K562 (cell line): ENCODE measurements at regions not wholly inside any gene's neighbourhood (a gene's known extent, or its start where the extent isn't known, plus 50 kb on each side); places are given as distances from the start of the nearest gene placed in this dataset.

Experiments used
- CEBPZ ChIP-seq: fragments of 150-350 bp; IDR thresholded peaks from 2 replicates; pipeline ENCODE4 v1.6.1; 2014; ENCODE audit warnings: low read depth, mild to moderate bottlenecking, low read length, borderline replicate concordance
- CTCF ChIP-seq, 3 experiments: IDR thresholded peaks in 2 of 3; conservative IDR thresholded peaks in 1 of 3; 2 replicates each; pipeline ENCODE4 v1.5.1; 2011 to 2012; ENCODE audit warnings: low read length in 3 of 3, mild to moderate bottlenecking in 3 of 3, control low read depth in 2 of 3, improper control_type of control experiment in 1 of 3, inconsistent platforms in 1 of 3, low read depth in 1 of 3, mixed read lengths in 1 of 3, moderate library complexity in 1 of 3; ENCODE audit not compliant: insufficient read depth in 2 of 3
- EGR1 ChIP-seq: fragments of 450-650 bp; conservative IDR thresholded peaks from 2 replicates; pipeline ENCODE4 v1.6.1; 2017; ENCODE audit warnings: mild to moderate bottlenecking
- HDAC3 ChIP-seq: fragments of 450-650 bp; IDR thresholded peaks from 2 replicates; pipeline ENCODE4 v1.6.1; 2018; ENCODE audit warnings: borderline replicate concordance, mild to moderate bottlenecking, moderate library complexity; ENCODE audit not compliant: partially characterized antibody
- HES1 ChIP-seq: fragments of 450-650 bp; IDR thresholded peaks from 2 replicates; pipeline ENCODE4 v1.6.1; 2016; ENCODE audit warnings: low read depth, mild to moderate bottlenecking, moderate library complexity
- ILF3 ChIP-seq: fragments of 450-650 bp; IDR thresholded peaks from 2 replicates; pipeline ENCODE4 v1.6.1; 2018; ENCODE audit warnings: antibody characterized with exemption, mild to moderate bottlenecking, moderate library complexity, borderline replicate concordance
- KDM2B ChIP-seq: fragments of 250-450 bp; sonication (Bioruptor Pico); IDR thresholded peaks from 2 replicates; pipeline ENCODE4 v1.8.0; 2021; ENCODE audit warnings: mild to moderate bottlenecking, moderate library complexity
- RBM15 ChIP-seq: fragments of 200-400 bp; formaldehyde crosslinking; IDR thresholded peaks from 2 replicates; pipeline ENCODE4 v1.6.1; 2018; ENCODE audit warnings: mild to moderate bottlenecking, low read length, moderate library complexity; ENCODE audit not compliant: insufficient read depth
- RFX1 ChIP-seq: fragments of 450-650 bp; IDR thresholded peaks from 2 replicates; pipeline ENCODE4 v1.6.1; 2016; ENCODE audit warnings: mild to moderate bottlenecking, moderate library complexity
- U2AF2 ChIP-seq: fragments of 200-400 bp; formaldehyde crosslinking; optimal IDR thresholded peaks from 2 replicates; pipeline ENCODE3; 2017; ENCODE audit warnings: low read depth, mild to moderate bottlenecking, low read length
- ZBTB17 ChIP-seq: fragments of 450-650 bp; formaldehyde crosslinking; IDR thresholded peaks from 2 replicates; pipeline ENCODE4 v1.4.0; 2020; ENCODE audit warnings: mild to moderate bottlenecking
- ZC3H4 ChIP-seq: sonication (generic); formaldehyde crosslinking; IDR thresholded peaks from 2 replicates; pipeline ENCODE4 v1.9.0; 2021; ENCODE audit warnings: missing genetic modification reagents, borderline replicate concordance
- ZKSCAN3 ChIP-seq: fragments of 250-450 bp; sonication (Bioruptor Pico); IDR thresholded peaks from 2 replicates; pipeline ENCODE4 v1.4.0; 2020
- ZNF133 ChIP-seq: fragments of 250-450 bp; sonication (Bioruptor Pico); IDR thresholded peaks from 2 replicates; pipeline ENCODE4 v1.4.0; 2020; ENCODE audit warnings: mild to moderate bottlenecking
- ZNF384 ChIP-seq: IDR thresholded peaks from 2 replicates; pipeline ENCODE4 v1.6.1; 2012; ENCODE audit warnings: low read depth, low read length, improper control_type of control experiment
- ZNF436 ChIP-seq: fragments of 250-450, 450-650 bp; sonication (Bioruptor Pico); formaldehyde crosslinking; IDR thresholded peaks from 2 replicates; pipeline ENCODE4 v1.7.0; 2020; ENCODE audit warnings: mild to moderate bottlenecking
- ZNF444 ChIP-seq: fragments of 250-450 bp; sonication (Bioruptor Pico); IDR thresholded peaks from 2 replicates; pipeline ENCODE4 v1.4.0; 2020; ENCODE audit warnings: mild to moderate bottlenecking, moderate library complexity
- TF ChIP-seq, protein P1 (sequence below), 2 experiments: IDR thresholded peaks; 2 replicates each; pipeline ENCODE4 v1.6.1; 2011; ENCODE audit warnings: borderline replicate concordance in 1 of 2, control low read depth in 1 of 2, low read depth in 1 of 2, low read length in 1 of 2, mild to moderate bottlenecking in 1 of 2, mixed read lengths in 1 of 2, moderate library complexity in 1 of 2; ENCODE audit not compliant: insufficient read depth in 1 of 2, insufficient read length in 1 of 2, poor library complexity in 1 of 2, severe bottlenecking in 1 of 2; ENCODE audit errors: extremely low read depth in 1 of 2
- TF ChIP-seq, protein P2 (sequence below), 2 experiments: fragments of 450-650 bp; IDR thresholded peaks; 2 replicates each; pipeline ENCODE4 v1.6.1; 2016

- TF ChIP-seq, protein P1, sequence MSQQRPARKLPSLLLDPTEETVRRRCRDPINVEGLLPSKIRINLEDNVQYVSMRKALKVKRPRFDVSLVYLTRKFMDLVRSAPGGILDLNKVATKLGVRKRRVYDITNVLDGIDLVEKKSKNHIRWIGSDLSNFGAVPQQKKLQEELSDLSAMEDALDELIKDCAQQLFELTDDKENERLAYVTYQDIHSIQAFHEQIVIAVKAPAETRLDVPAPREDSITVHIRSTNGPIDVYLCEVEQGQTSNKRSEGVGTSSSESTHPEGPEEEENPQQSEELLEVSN (IDR thresholded peaks at IDR 0.05; ENCODE audit: borderline replicate concordance in 1 of 2, extremely low read depth in 1 of 2, insufficient read depth in 1 of 2, insufficient read length in 1 of 2, low read depth in 1 of 2, low read length in 1 of 2, poor library complexity in 1 of 2, severe bottlenecking in 1 of 2), result no peak
- TF ChIP-seq ZKSCAN3 (CRISPR knock-in tag) (no peak), EGR1 (no peak), HES1 (no peak), ILF3 (no peak), ZBTB17 (CRISPR knock-in tag) (no peak), ZC3H4 (CRISPR knock-in tag) (no peak), RFX1 (no peak), ZNF444 (CRISPR knock-in tag) (no peak), RBM15 (no peak), U2AF2 (no peak), CEBPZ (no peak), HDAC3 (no peak), ZNF436 (CRISPR knock-in tag) (no peak), ZNF133 (CRISPR knock-in tag) (no peak), CTCF (IDR thresholded peaks at IDR 0.05 in 2 of 3, conservative IDR thresholded peaks at IDR 0.05 in 1 of 3; ENCODE audit: insufficient read depth in 2 of 3, low read depth in 1 of 3, low read length in 3 of 3) (peak in 1 of 3 experiments; percentile 21; a peak in 2 of 6 replicates), ZNF384 (peak; percentile 65), KDM2B (CRISPR knock-in tag) (no peak)
- TF ChIP-seq, protein P2, sequence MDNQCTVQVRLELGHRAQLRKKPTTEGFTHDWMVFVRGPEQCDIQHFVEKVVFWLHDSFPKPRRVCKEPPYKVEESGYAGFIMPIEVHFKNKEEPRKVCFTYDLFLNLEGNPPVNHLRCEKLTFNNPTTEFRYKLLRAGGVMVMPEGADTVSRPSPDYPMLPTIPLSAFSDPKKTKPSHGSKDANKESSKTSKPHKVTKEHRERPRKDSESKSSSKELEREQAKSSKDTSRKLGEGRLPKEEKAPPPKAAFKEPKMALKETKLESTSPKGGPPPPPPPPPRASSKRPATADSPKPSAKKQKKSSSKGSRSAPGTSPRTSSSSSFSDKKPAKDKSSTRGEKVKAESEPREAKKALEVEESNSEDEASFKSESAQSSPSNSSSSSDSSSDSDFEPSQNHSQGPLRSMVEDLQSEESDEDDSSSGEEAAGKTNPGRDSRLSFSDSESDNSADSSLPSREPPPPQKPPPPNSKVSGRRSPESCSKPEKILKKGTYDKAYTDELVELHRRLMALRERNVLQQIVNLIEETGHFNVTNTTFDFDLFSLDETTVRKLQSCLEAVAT (IDR thresholded peaks at IDR 0.05), result no peak
These were observed 124.4 kb upstream of the RNF32 start (continued) for GRCh38 chr7:156515911-156516790.
